WTC11 (cell line): ENCODE measurements at regions not wholly inside any gene's neighbourhood (a gene's known extent, or its start where the extent isn't known, plus 50 kb on each side); places are given as distances from the start of the nearest gene placed in this dataset.

Source experiments
- FOXP1 ChIP-seq: sonication (generic); formaldehyde crosslinking; IDR thresholded peaks from 2 replicates; pipeline ENCODE4 v1.8.0; 2022; ENCODE audit warnings: missing genetic modification reagents, mild to moderate bottlenecking, moderate library complexity, borderline replicate concordance
- MXD4 ChIP-seq: fragments of 250-450 bp; sonication (Bioruptor Pico); IDR thresholded peaks from 2 replicates; pipeline ENCODE4 v1.8.0; 2021; ENCODE audit warnings: mild to moderate bottlenecking, moderate library complexity, borderline replicate concordance
- ZBTB21 ChIP-seq: sonication (generic); formaldehyde crosslinking; IDR thresholded peaks from 2 replicates; pipeline ENCODE4 v1.8.1; 2023; ENCODE audit warnings: mild to moderate bottlenecking, missing genetic modification reagents, borderline replicate concordance
- TF ChIP-seq, protein P1 (sequence below): fragments of 200-600 bp; IDR thresholded peaks from 2 replicates; pipeline ENCODE4 v1.8.0; 2022; ENCODE audit warnings: antibody characterized with exemption
- TF ChIP-seq, protein P2 (sequence below): sonication (generic); formaldehyde crosslinking; IDR thresholded peaks from 2 replicates; pipeline ENCODE4 v1.8.0; 2023; ENCODE audit warnings: mild to moderate bottlenecking, missing genetic modification reagents
- TF ChIP-seq, protein P3 (sequence below): sonication (generic); formaldehyde crosslinking; IDR thresholded peaks from 2 replicates; pipeline ENCODE4 v1.8.0; 2022; ENCODE audit warnings: mild to moderate bottlenecking, missing genetic modification reagents
- TF ChIP-seq, protein P4 (sequence below): sonication (generic); formaldehyde crosslinking; IDR thresholded peaks from 2 replicates; pipeline ENCODE4 v1.8.1; 2022; ENCODE audit warnings: low read depth, mild to moderate bottlenecking, moderate library complexity, missing genetic modification reagents, borderline replicate concordance
- TF ChIP-seq, protein P5 (sequence below): sonication (generic); formaldehyde crosslinking; IDR thresholded peaks from 2 replicates; pipeline ENCODE4 v1.8.0; 2022; ENCODE audit warnings: mild to moderate bottlenecking, missing genetic modification reagents

DNA sequence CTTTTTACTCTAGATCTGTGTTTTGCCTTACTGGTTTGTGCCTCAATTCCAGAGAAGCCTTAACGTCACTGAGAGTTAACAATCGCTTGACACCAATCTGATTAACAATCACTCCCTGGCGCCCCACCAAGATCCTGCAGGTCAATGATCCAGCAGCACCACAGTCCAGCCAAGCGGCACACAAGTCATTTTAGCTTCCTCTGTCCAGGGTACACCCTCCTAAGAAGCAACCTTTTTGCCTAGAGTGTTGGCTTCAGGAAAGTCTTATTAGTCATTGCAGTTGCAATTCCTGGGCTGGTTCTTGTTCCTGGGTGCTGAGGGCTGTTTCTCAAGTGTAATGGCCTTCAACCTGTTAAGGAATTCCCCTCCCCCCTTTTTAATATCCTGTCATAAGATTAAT, 323.0 kb upstream of the USP25 start:
- TF ChIP-seq, protein P1, sequence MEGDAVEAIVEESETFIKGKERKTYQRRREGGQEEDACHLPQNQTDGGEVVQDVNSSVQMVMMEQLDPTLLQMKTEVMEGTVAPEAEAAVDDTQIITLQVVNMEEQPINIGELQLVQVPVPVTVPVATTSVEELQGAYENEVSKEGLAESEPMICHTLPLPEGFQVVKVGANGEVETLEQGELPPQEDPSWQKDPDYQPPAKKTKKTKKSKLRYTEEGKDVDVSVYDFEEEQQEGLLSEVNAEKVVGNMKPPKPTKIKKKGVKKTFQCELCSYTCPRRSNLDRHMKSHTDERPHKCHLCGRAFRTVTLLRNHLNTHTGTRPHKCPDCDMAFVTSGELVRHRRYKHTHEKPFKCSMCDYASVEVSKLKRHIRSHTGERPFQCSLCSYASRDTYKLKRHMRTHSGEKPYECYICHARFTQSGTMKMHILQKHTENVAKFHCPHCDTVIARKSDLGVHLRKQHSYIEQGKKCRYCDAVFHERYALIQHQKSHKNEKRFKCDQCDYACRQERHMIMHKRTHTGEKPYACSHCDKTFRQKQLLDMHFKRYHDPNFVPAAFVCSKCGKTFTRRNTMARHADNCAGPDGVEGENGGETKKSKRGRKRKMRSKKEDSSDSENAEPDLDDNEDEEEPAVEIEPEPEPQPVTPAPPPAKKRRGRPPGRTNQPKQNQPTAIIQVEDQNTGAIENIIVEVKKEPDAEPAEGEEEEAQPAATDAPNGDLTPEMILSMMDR = no peak
- TF ChIP-seq FOXP1 (no peak), MXD4 (no peak), ZBTB21 (CRISPR knock-in tag) (no peak)
- TF ChIP-seq, protein P2, sequence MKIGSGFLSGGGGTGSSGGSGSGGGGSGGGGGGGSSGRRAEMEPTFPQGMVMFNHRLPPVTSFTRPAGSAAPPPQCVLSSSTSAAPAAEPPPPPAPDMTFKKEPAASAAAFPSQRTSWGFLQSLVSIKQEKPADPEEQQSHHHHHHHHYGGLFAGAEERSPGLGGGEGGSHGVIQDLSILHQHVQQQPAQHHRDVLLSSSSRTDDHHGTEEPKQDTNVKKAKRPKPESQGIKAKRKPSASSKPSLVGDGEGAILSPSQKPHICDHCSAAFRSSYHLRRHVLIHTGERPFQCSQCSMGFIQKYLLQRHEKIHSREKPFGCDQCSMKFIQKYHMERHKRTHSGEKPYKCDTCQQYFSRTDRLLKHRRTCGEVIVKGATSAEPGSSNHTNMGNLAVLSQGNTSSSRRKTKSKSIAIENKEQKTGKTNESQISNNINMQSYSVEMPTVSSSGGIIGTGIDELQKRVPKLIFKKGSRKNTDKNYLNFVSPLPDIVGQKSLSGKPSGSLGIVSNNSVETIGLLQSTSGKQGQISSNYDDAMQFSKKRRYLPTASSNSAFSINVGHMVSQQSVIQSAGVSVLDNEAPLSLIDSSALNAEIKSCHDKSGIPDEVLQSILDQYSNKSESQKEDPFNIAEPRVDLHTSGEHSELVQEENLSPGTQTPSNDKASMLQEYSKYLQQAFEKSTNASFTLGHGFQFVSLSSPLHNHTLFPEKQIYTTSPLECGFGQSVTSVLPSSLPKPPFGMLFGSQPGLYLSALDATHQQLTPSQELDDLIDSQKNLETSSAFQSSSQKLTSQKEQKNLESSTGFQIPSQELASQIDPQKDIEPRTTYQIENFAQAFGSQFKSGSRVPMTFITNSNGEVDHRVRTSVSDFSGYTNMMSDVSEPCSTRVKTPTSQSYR (CRISPR knock-in tag) = no peak
- TF ChIP-seq, protein P3, sequence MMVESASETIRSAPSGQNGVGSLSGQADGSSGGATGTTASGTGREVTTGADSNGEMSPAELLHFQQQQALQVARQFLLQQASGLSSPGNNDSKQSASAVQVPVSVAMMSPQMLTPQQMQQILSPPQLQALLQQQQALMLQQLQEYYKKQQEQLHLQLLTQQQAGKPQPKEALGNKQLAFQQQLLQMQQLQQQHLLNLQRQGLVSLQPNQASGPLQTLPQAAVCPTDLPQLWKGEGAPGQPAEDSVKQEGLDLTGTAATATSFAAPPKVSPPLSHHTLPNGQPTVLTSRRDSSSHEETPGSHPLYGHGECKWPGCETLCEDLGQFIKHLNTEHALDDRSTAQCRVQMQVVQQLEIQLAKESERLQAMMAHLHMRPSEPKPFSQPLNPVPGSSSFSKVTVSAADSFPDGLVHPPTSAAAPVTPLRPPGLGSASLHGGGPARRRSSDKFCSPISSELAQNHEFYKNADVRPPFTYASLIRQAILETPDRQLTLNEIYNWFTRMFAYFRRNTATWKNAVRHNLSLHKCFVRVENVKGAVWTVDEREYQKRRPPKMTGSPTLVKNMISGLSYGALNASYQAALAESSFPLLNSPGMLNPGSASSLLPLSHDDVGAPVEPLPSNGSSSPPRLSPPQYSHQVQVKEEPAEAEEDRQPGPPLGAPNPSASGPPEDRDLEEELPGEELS (CRISPR knock-in tag) = no peak
- TF ChIP-seq, protein P4, sequence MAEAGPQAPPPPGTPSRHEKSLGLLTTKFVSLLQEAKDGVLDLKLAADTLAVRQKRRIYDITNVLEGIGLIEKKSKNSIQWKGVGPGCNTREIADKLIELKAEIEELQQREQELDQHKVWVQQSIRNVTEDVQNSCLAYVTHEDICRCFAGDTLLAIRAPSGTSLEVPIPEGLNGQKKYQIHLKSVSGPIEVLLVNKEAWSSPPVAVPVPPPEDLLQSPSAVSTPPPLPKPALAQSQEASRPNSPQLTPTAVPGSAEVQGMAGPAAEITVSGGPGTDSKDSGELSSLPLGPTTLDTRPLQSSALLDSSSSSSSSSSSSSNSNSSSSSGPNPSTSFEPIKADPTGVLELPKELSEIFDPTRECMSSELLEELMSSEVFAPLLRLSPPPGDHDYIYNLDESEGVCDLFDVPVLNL = no peak
- TF ChIP-seq, protein P5, sequence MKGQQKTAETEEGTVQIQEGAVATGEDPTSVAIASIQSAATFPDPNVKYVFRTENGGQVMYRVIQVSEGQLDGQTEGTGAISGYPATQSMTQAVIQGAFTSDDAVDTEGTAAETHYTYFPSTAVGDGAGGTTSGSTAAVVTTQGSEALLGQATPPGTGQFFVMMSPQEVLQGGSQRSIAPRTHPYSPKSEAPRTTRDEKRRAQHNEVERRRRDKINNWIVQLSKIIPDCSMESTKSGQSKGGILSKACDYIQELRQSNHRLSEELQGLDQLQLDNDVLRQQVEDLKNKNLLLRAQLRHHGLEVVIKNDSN (CRISPR knock-in tag) = no peak
